Caco-2 (cell line): ENCODE measurements at regions not wholly inside any gene's neighbourhood (a gene's known extent, or its start where the extent isn't known, plus 50 kb on each side); places are given as distances from the start of the nearest gene placed in this dataset.

Source experiments
- BruUV-seq: library from RNA; stranded (reverse); fragments of 400-500 nt; replicated peaks from 2 replicates; lab custom pipeline; 2021; lab: Mats Ljungman, UMichigan
- CTCF ChIA-PET: fragments of 300-600 bp; sonication (Branson Sonifier 250); formaldehyde crosslinking; loops from one replicate; lab custom pipeline; 2022; ENCODE audit warnings: antibody characterized with exemption; lab: Charles Lee
- POLR2A ChIA-PET: fragments of 300-600 bp; sonication (Branson Sonifier 250); formaldehyde crosslinking; loops from one replicate; lab custom pipeline; 2022; ENCODE audit warnings: antibody characterized with exemption; lab: Charles Lee
- DNase-seq, 2 experiments: peaks; one replicate each; pipeline versions ENCODE4 v3.0.0 to v3.0.0-alpha.2; 2020 to 2022
- H3K27me3 ChIP-seq: replicated peaks from 2 replicates; pipeline ENCODE4 v1.6.0; 2011; ENCODE audit warnings: low read length; ENCODE audit not compliant: control insufficient read depth, insufficient read depth
- H3K36me3 ChIP-seq: 2 replicates; pipeline ENCODE4 v1.5.1; 2011; ENCODE audit warnings: low read length; ENCODE audit not compliant: control insufficient read depth, insufficient read depth
- H3K4me1 ChIP-seq: fragments of 250-450 bp; sonication (Bioruptor Pico); 2 replicates; pipeline ENCODE4 v1.5.1; 2020; ENCODE audit warnings: mild to moderate bottlenecking
- H3K4me3 ChIP-seq: 2 replicates; pipeline ENCODE4 v1.5.1; 2011; ENCODE audit warnings: low read depth, mild to moderate bottlenecking, control low read depth, low read length
- H3K9me3 ChIP-seq: fragments of 250-450 bp; sonication (Bioruptor Pico); 2 replicates; pipeline ENCODE4 v1.5.1; 2020; ENCODE audit warnings: mild to moderate bottlenecking, moderate library complexity
- H3K27ac Mint-ChIP-seq: one replicate; pipeline ENCODE4 v1.8.0; 2022; ENCODE audit warnings: mixed read lengths; ENCODE audit not compliant: unreplicated experiment
- H3K27me3 Mint-ChIP-seq: one replicate; pipeline ENCODE4 v1.8.0; 2022; ENCODE audit warnings: mixed read lengths; ENCODE audit not compliant: insufficient read depth, unreplicated experiment
- H3K36me3 Mint-ChIP-seq: one replicate; pipeline ENCODE4 v1.8.0; 2022; ENCODE audit warnings: mild to moderate bottlenecking, mixed read lengths; ENCODE audit not compliant: insufficient read depth, unreplicated experiment
- H3K4me1 Mint-ChIP-seq: one replicate; pipeline ENCODE4 v1.8.0; 2022; ENCODE audit warnings: low read depth, mixed read lengths; ENCODE audit not compliant: unreplicated experiment
- H3K4me3 Mint-ChIP-seq: one replicate; pipeline ENCODE4 v1.8.0; 2022; ENCODE audit warnings: mild to moderate bottlenecking, moderate library complexity, mixed read lengths; ENCODE audit not compliant: unreplicated experiment
- H3K9me3 Mint-ChIP-seq: one replicate; pipeline ENCODE4 v1.8.0; 2022; ENCODE audit warnings: mixed read lengths; ENCODE audit not compliant: unreplicated experiment
- CTCF ChIP-seq, 2 experiments: fragments of 200-600 bp in 1 of 2; IDR thresholded peaks; 1 replicate in 1 of 2; 2 replicates in 1 of 2; pipeline versions ENCODE4 v1.5.1 to v1.8.0; 2011 to 2022; ENCODE audit warnings: antibody characterized with exemption in 1 of 2, control low read depth in 1 of 2, inconsistent platforms in 1 of 2, low read depth in 1 of 2, low read length in 1 of 2, mild to moderate bottlenecking in 1 of 2, moderate library complexity in 1 of 2; ENCODE audit not compliant: insufficient read depth in 1 of 2, severe bottlenecking in 1 of 2, unreplicated experiment in 1 of 2
- intact Hi-C: fragments of 100-400 bp; cut with micrococcal nuclease; formaldehyde crosslinking; loops from one replicate; pipeline ENCODE4 v1.10.0; 2022; ENCODE audit not compliant: unreplicated experiment

- no TSS peak for BruUV-seq
- H3K36me3 Mint-ChIP-seq = no peaks in the 10 kb centered on the region
- H3K27me3 Mint-ChIP-seq = no peaks in the 10 kb centered on the region
- no peak overlapping the region for H3K4me3 Mint-ChIP-seq
- intact Hi-C loops = no loop called here
- H3K4me1 ChIP-seq = no peaks in the 10 kb centered on the region
- no peak for DNase-seq
- no peak overlapping the region for H3K4me3 ChIP-seq
- H3K27ac Mint-ChIP-seq = no peak overlapping the region
- no peak for TF ChIP-seq CTCF (IDR thresholded peaks at IDR 0.05; ENCODE audit: insufficient read depth in 1 of 2, low read depth in 1 of 2, low read length in 1 of 2, severe bottlenecking in 1 of 2, unreplicated experiment in 1 of 2)
- H3K9me3 ChIP-seq = no peaks in the 10 kb centered on the region
- CTCF ChIA-PET = no interaction called here
- H3K27me3 ChIP-seq = no peaks in the 10 kb centered on the region
- no peaks in the 10 kb centered on the region for H3K36me3 ChIP-seq
- H3K9me3 Mint-ChIP-seq = no peaks in the 10 kb centered on the region
- POLR2A ChIA-PET = no interaction called here
- no peaks in the 10 kb centered on the region for H3K4me1 Mint-ChIP-seq
Observed at GRCh38 chr5:21030981-21031380, 1043.0 kb upstream of the CDH18 start.

GRCh38 chr5:21024966-21025365, 1037.0 kb upstream of the CDH18 start:
- ChIA-PET CTCF (no interaction called here), POLR2A (no interaction called here)
- Mint-ChIP-seq H3K27ac (no peak overlapping the region), H3K4me1 (no peaks in the 10 kb centered on the region), H3K9me3 (peaks cover 17% of the 10 kb centered on the region), H3K4me3 (no peak overlapping the region), H3K36me3 (no peaks in the 10 kb centered on the region), H3K27me3 (no peaks in the 10 kb centered on the region)
- intact Hi-C loops = no loop called here
- Histone ChIP-seq H3K4me3 (no peak overlapping the region), H3K4me1 (no peaks in the 10 kb centered on the region), H3K27me3 (no peaks in the 10 kb centered on the region), H3K9me3 (no peaks in the 10 kb centered on the region), H3K36me3 (no peaks in the 10 kb centered on the region)
- no TSS peak for BruUV-seq
- TF ChIP-seq CTCF (IDR thresholded peaks at IDR 0.05; ENCODE audit: insufficient read depth in 1 of 2, low read depth in 1 of 2, low read length in 1 of 2, severe bottlenecking in 1 of 2, unreplicated experiment in 1 of 2) = no peak
- no peak for DNase-seq

- Histone ChIP-seq H3K27me3 (no peaks in the 10 kb centered on the region), H3K9me3 (no peaks in the 10 kb centered on the region), H3K36me3 (no peaks in the 10 kb centered on the region), H3K4me1 (no peaks in the 10 kb centered on the region), H3K4me3 (no peak overlapping the region)
- POLR2A ChIA-PET = no interaction called here
- no peak overlapping the region for H3K27ac Mint-ChIP-seq
- CTCF ChIA-PET = no interaction called here
- TF ChIP-seq CTCF (IDR thresholded peaks at IDR 0.05; ENCODE audit: insufficient read depth in 1 of 2, low read depth in 1 of 2, low read length in 1 of 2, severe bottlenecking in 1 of 2, unreplicated experiment in 1 of 2) = no peak
- no peak overlapping the region for H3K4me3 Mint-ChIP-seq
- no peaks in the 10 kb centered on the region for H3K27me3 Mint-ChIP-seq
- no peaks in the 10 kb centered on the region for H3K36me3 Mint-ChIP-seq
- H3K4me1 Mint-ChIP-seq = no peaks in the 10 kb centered on the region
- BruUV-seq = no TSS peak
- no peaks in the 10 kb centered on the region for H3K9me3 Mint-ChIP-seq
- no peak for DNase-seq
- intact Hi-C loops = no loop called here
Observed at GRCh38 chr5:21013237-21013636, 1025.2 kb upstream of the CDH18 start.
